Liver (tissue), 7 donors: ENCODE measurements at regions not wholly inside any gene's neighbourhood (a gene's known extent, or its start where the extent isn't known, plus 50 kb on each side); places are given as distances from the start of the nearest gene placed in this dataset.

Experiments
- DNase-seq: peaks from one replicate; pipeline ENCODE4 v3.0.0-alpha.2; 2017; ENCODE audit warnings: low spot score
- H3K27ac ChIP-seq, 2 donors: one replicate each; pipeline ENCODE4 v1.7.0; 2013; ENCODE audit warnings: inconsistent platforms in 2 of 2, low read length in 2 of 2, control low read depth in 1 of 2, low read depth in 1 of 2, mild to moderate bottlenecking in 1 of 2
- H3K27me3 ChIP-seq, 4 donors: one replicate each; pipeline versions ENCODE4 v1.6.1 to v1.7.0; 2013; ENCODE audit warnings: low read length in 3 of 4, inconsistent platforms in 1 of 4, mild to moderate bottlenecking in 1 of 4, moderate library complexity in 1 of 4; ENCODE audit not compliant: control insufficient read depth in 4 of 4, insufficient read depth in 4 of 4
- H3K36me3 ChIP-seq, 4 donors: one replicate each; pipeline versions ENCODE4 v1.6.1 to v1.7.0; 2013; ENCODE audit warnings: low read length in 3 of 4, mild to moderate bottlenecking in 3 of 4, low read depth in 1 of 4, moderate library complexity in 1 of 4; ENCODE audit not compliant: control insufficient read depth in 4 of 4, insufficient read depth in 3 of 4
- H3K4me1 ChIP-seq, 4 donors: one replicate each; pipeline versions ENCODE4 v1.6.1 to v1.7.0; 2013; ENCODE audit warnings: low read length in 3 of 4, mild to moderate bottlenecking in 3 of 4, moderate library complexity in 1 of 4; ENCODE audit not compliant: control insufficient read depth in 4 of 4, insufficient read depth in 4 of 4
- H3K4me3 ChIP-seq, 3 donors: one replicate each; pipeline versions ENCODE4 v1.6.1 to v1.7.0; 2013; ENCODE audit warnings: low read length in 3 of 3, control low read depth in 1 of 3, low read depth in 1 of 3, mild to moderate bottlenecking in 1 of 3
- H3K9ac ChIP-seq, 2 donors: one replicate each; pipeline ENCODE4 v1.7.0; 2013; ENCODE audit warnings: low read length in 2 of 2, mild to moderate bottlenecking in 2 of 2, moderate library complexity in 2 of 2, control low read depth in 1 of 2, low read depth in 1 of 2
- H3K9me3 ChIP-seq, 4 donors: one replicate each; pipeline versions ENCODE4 v1.6.1 to v1.7.0; 2013; ENCODE audit warnings: low read length in 3 of 4; ENCODE audit not compliant: control insufficient read depth in 4 of 4
- ATF3 ChIP-seq: IDR thresholded peaks from 2 replicates; pipeline ENCODE4 v1.6.1; 2016; ENCODE audit warnings: antibody characterized with exemption
- FOXA1 ChIP-seq: IDR thresholded peaks from 2 replicates; pipeline ENCODE4 v1.6.1; 2016; ENCODE audit warnings: antibody characterized with exemption
- FOXA2 ChIP-seq: IDR thresholded peaks from 2 replicates; pipeline ENCODE4 v1.6.1; 2016; ENCODE audit warnings: antibody characterized with exemption
- GABPA ChIP-seq, 2 donors: IDR thresholded peaks in 1 of 2; conservative IDR thresholded peaks in 1 of 2; 2 replicates each; pipeline ENCODE4 v1.6.1; 2016; ENCODE audit warnings: antibody characterized with exemption in 2 of 2, mild to moderate bottlenecking in 1 of 2, moderate library complexity in 1 of 2
- HNF4A ChIP-seq, 2 donors: conservative IDR thresholded peaks; 2 replicates each; pipeline ENCODE4 v1.6.1; 2016; ENCODE audit warnings: antibody characterized with exemption in 2 of 2, mild to moderate bottlenecking in 2 of 2
- HNF4G ChIP-seq: IDR thresholded peaks from 2 replicates; pipeline ENCODE4 v1.6.1; 2016; ENCODE audit warnings: antibody characterized with exemption
- JUND ChIP-seq, 2 donors: IDR thresholded peaks; 2 replicates each; pipeline ENCODE4 v1.6.1; 2016; ENCODE audit warnings: antibody characterized with exemption in 2 of 2
- MAX ChIP-seq: IDR thresholded peaks from 2 replicates; pipeline ENCODE4 v1.6.1; 2016; ENCODE audit warnings: antibody characterized with exemption
- RXRA ChIP-seq, 2 donors: IDR thresholded peaks; 2 replicates each; pipeline ENCODE4 v1.6.1; 2017 to 2018; ENCODE audit warnings: antibody characterized with exemption in 2 of 2, mild to moderate bottlenecking in 1 of 2
- SP1 ChIP-seq: IDR thresholded peaks from 2 replicates; pipeline ENCODE4 v1.6.1; 2018; ENCODE audit warnings: antibody characterized with exemption, mild to moderate bottlenecking
- TAF1 ChIP-seq: conservative IDR thresholded peaks from 2 replicates; pipeline ENCODE4 v1.6.1; 2016; ENCODE audit warnings: antibody characterized with exemption, mild to moderate bottlenecking
- YY1 ChIP-seq: IDR thresholded peaks from 2 replicates; pipeline ENCODE4 v1.6.1; 2016; ENCODE audit warnings: antibody characterized with exemption, mild to moderate bottlenecking
- ZBTB33 ChIP-seq: IDR thresholded peaks from 2 replicates; pipeline ENCODE4 v1.6.1; 2016; ENCODE audit warnings: antibody characterized with exemption
- WGBS: extraction: QIAGEN DNeasy Blood & Tissue Kit; methylation state at CpG from one replicate; pipeline ENCODE4 v1.1.7; 2013; 5-methylcytosine and 5-hydroxymethylcytosine counted together
- donor health status: healthy.
- donor health status: healthy.
- donor health status: healthy.
- donor health status: healthy.

- no peak for DNase-seq
- 71% methylated on average over 1 of the region's 1 CpG for WGBS
- no peaks in the 10 kb centered on the region for H3K4me1 ChIP-seq
- H3K27me3 ChIP-seq = no peaks in the 10 kb centered on the region
- no peak overlapping the region for H3K9ac ChIP-seq
- no peaks in the 10 kb centered on the region for H3K9me3 ChIP-seq
- no peaks in the 10 kb centered on the region for H3K36me3 ChIP-seq
- H3K27ac ChIP-seq = no peak overlapping the region
- H3K4me3 ChIP-seq = no peak overlapping the region
- no peak for TF ChIP-seq SP1
- no peak for TF ChIP-seq ATF3
- no peak for TF ChIP-seq YY1
- TF ChIP-seq HNF4A (conservative IDR thresholded peaks at IDR 0.05) = no peak
- no peak for TF ChIP-seq FOXA1
- no peak for TF ChIP-seq HNF4G
- no peak for TF ChIP-seq TAF1
- no peak for TF ChIP-seq RXRA (IDR thresholded peaks at IDR 0.05)
- no peak for TF ChIP-seq JUND (IDR thresholded peaks at IDR 0.05)
- no peak for TF ChIP-seq ZBTB33
- TF ChIP-seq GABPA (IDR thresholded peaks at IDR 0.05 in 1 of 2, conservative IDR thresholded peaks at IDR 0.05 in 1 of 2) = no peak
- no peak for TF ChIP-seq FOXA2
- TF ChIP-seq MAX = no peak
These were observed 366.0 kb downstream of the DHRSX start for GRCh38 chrX:2134782-2135181.
